SU-DHL-6 (cell line): ENCODE measurements at regions not wholly inside any gene's neighbourhood (a gene's known extent, or its start where the extent isn't known, plus 50 kb on each side); places are given as distances from the start of the nearest gene placed in this dataset.

Experiments
- EZH2phosphoT487 ChIP-seq: fragments of 200-600 bp; sonication (generic), shearing (Covaris generic); conservative IDR thresholded peaks from 2 replicates; pipeline ENCODE4 v1.6.1; 2018; ENCODE audit warnings: mild to moderate bottlenecking, antibody characterized with exemption, low read length, moderate library complexity, mixed read lengths
- TF ChIP-seq, protein P1 (sequence below): fragments of 200-600 bp; sonication (generic); IDR thresholded peaks from one replicate; pipeline ENCODE4 v1.5.1; 2017; ENCODE audit warnings: antibody characterized with exemption, mild to moderate bottlenecking, low read length, moderate library complexity; ENCODE audit not compliant: insufficient read depth, poor library complexity, severe bottlenecking

GRCh38 chr10:44301781-44302355 is 83.0 kb downstream of the CXCL12 start:
- TF ChIP-seq, protein P1, sequence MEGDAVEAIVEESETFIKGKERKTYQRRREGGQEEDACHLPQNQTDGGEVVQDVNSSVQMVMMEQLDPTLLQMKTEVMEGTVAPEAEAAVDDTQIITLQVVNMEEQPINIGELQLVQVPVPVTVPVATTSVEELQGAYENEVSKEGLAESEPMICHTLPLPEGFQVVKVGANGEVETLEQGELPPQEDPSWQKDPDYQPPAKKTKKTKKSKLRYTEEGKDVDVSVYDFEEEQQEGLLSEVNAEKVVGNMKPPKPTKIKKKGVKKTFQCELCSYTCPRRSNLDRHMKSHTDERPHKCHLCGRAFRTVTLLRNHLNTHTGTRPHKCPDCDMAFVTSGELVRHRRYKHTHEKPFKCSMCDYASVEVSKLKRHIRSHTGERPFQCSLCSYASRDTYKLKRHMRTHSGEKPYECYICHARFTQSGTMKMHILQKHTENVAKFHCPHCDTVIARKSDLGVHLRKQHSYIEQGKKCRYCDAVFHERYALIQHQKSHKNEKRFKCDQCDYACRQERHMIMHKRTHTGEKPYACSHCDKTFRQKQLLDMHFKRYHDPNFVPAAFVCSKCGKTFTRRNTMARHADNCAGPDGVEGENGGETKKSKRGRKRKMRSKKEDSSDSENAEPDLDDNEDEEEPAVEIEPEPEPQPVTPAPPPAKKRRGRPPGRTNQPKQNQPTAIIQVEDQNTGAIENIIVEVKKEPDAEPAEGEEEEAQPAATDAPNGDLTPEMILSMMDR: no peak
- TF ChIP-seq EZH2phosphoT487: no peak
